ENCODE measurements at regions not wholly inside any gene's neighbourhood (a gene's known extent, or its start where the extent isn't known, plus 50 kb on each side); places are given as distances from the start of the nearest gene placed in this dataset.

DNA sequence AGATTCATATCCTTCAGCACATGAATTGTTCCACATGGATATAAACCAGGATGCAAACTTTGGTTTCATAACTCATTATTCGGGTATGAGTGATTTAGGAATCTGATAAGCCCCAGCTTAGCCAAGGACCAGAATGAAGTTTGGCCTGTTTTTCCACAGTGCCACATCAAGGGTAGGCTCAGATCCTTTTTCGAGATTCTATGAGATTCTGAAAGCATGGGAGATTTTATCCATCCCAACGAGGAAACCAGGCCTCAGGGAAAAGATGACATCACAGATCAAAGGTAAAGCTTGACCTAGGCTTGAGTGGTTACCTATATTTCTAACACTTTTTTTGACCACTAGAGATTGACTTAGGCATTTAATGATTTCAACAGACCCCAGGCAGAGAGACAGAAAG is 590.8 kb upstream of the PKDCC start:
- Histone ChIP-seq H4K20me1 (ENCODE audit: insufficient read depth, low read length) (no peaks in the 10 kb centered on the region), H3K9me2 (replicated peaks; ENCODE audit: insufficient read depth, low read length) (no peaks in the 10 kb centered on the region), H3K4me1 (ENCODE audit: low read length) (peaks cover 25% of the 10 kb centered on the region), H3K4me2 (ENCODE audit: low read depth, low read length) (no peak overlapping the region), H3K9me3 (replicated peaks; ENCODE audit: insufficient read depth, low read length) (no peaks in the 10 kb centered on the region), H3K27ac (ENCODE audit: low read length) (no peak overlapping the region), H2AFZ (ENCODE audit: low read length) (no peak overlapping the region), H3F3A (ENCODE audit: insufficient read depth, low read length) (no peaks in the 10 kb centered on the region; the same call in 1 of the 2 replicates), H3K36me3 (replicated peaks; ENCODE audit: insufficient read depth, low read length) (no peaks in the 10 kb centered on the region), H3K9ac (ENCODE audit: low read length) (no peak overlapping the region), H3K27me3 (replicated peaks; ENCODE audit: insufficient read depth, low read length) (no peaks in the 10 kb centered on the region), H3K79me2 (ENCODE audit: low read length) (no peaks in the 10 kb centered on the region), H3K4me3 (ENCODE audit: low read length) (no peak overlapping the region)
- DNase-seq: no peak
- TF ChIP-seq, protein P1, sequence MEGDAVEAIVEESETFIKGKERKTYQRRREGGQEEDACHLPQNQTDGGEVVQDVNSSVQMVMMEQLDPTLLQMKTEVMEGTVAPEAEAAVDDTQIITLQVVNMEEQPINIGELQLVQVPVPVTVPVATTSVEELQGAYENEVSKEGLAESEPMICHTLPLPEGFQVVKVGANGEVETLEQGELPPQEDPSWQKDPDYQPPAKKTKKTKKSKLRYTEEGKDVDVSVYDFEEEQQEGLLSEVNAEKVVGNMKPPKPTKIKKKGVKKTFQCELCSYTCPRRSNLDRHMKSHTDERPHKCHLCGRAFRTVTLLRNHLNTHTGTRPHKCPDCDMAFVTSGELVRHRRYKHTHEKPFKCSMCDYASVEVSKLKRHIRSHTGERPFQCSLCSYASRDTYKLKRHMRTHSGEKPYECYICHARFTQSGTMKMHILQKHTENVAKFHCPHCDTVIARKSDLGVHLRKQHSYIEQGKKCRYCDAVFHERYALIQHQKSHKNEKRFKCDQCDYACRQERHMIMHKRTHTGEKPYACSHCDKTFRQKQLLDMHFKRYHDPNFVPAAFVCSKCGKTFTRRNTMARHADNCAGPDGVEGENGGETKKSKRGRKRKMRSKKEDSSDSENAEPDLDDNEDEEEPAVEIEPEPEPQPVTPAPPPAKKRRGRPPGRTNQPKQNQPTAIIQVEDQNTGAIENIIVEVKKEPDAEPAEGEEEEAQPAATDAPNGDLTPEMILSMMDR (IDR thresholded peaks at IDR 0.05; ENCODE audit: low read length): no peak
- no peak for TF ChIP-seq EZH2 (optimal IDR thresholded peaks at IDR 0.05; ENCODE audit: low read depth, low read length)
- TF ChIP-seq EZH2phosphoT487 (IDR thresholded peaks at IDR 0.05; ENCODE audit: low read length): no peak

DNA sequence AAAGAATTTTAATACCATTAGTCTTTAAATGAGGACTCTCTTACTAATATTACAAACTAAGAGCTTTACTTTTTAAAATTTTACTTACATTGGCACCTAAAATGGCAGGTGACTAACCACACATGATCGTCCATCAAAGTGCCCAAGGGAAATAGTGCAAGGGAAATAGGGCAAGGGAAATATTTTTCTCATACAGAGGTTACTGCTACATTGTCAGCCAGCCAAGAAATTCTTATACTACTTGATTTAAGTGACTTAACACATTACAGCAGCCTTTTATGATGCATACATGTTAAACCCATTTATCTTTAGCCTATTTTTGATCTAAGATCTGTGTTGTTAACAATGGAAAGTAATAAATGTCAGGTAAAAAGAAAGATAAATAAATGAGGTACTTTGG is 587.2 kb upstream of the PKDCC start:
- Histone ChIP-seq H3K9ac (ENCODE audit: low read length) (no peak overlapping the region), H3K79me2 (ENCODE audit: low read length) (no peaks in the 10 kb centered on the region), H3K36me3 (replicated peaks; ENCODE audit: insufficient read depth, low read length) (no peaks in the 10 kb centered on the region), H3K27ac (ENCODE audit: low read length) (no peak overlapping the region), H4K20me1 (ENCODE audit: insufficient read depth, low read length) (no peaks in the 10 kb centered on the region), H3F3A (ENCODE audit: insufficient read depth, low read length) (no peaks in the 10 kb centered on the region; the same call in 1 of the 2 replicates), H3K4me3 (ENCODE audit: low read length) (no peak overlapping the region), H3K9me3 (replicated peaks; ENCODE audit: insufficient read depth, low read length) (no peaks in the 10 kb centered on the region), H3K27me3 (replicated peaks; ENCODE audit: insufficient read depth, low read length) (no peaks in the 10 kb centered on the region), H3K9me2 (replicated peaks; ENCODE audit: insufficient read depth, low read length) (no peaks in the 10 kb centered on the region), H3K4me1 (ENCODE audit: low read length) (peaks cover 25% of the 10 kb centered on the region), H2AFZ (ENCODE audit: low read length) (no peak overlapping the region), H3K4me2 (ENCODE audit: low read depth, low read length) (no peak overlapping the region)
- no peak for DNase-seq
- TF ChIP-seq, protein P1 (IDR thresholded peaks at IDR 0.05; ENCODE audit: low read length): no peak
- TF ChIP-seq EZH2phosphoT487 (IDR thresholded peaks at IDR 0.05; ENCODE audit: low read length): no peak
- TF ChIP-seq EZH2 (optimal IDR thresholded peaks at IDR 0.05; ENCODE audit: low read depth, low read length): no peak

DNA sequence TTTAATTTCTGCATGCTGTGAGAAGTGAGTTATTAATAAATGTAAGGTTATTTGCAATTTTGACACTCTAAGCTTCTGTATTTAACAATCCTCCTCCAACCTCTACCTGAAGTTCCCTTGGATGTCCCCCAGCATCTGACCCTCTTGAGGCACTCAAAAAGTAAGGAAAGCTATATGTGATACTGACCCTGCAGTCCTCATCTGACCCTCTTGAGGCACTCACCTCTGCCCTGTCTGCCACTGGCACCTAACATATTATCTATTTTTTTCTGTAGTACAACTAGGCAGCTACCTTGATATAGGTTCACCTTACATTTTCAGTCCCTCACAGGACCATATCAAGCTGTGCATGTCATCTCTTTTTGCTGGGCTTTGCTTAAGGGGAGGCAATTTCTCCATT is 583.4 kb upstream of the PKDCC start:
- Histone ChIP-seq H3K27ac (ENCODE audit: low read length) (no peak overlapping the region), H3K9me2 (replicated peaks; ENCODE audit: insufficient read depth, low read length) (no peaks in the 10 kb centered on the region), H3K79me2 (ENCODE audit: low read length) (no peaks in the 10 kb centered on the region)

More for the DNA sequence above, 583.4 kb upstream of the PKDCC start:
- no peaks in the 10 kb centered on the region for H3K36me3 ChIP-seq (replicated peaks; ENCODE audit: insufficient read depth, low read length)
- H3K9ac ChIP-seq (ENCODE audit: low read length): no peak overlapping the region
- no peaks in the 10 kb centered on the region for H3K9me3 ChIP-seq (replicated peaks; ENCODE audit: insufficient read depth, low read length)
- DNase-seq: no peak
- H2AFZ ChIP-seq (ENCODE audit: low read length): no peak overlapping the region
- H3K4me3 ChIP-seq (ENCODE audit: low read length): no peak overlapping the region
- H3K27me3 ChIP-seq (replicated peaks; ENCODE audit: insufficient read depth, low read length): no peaks in the 10 kb centered on the region
- H3F3A ChIP-seq (ENCODE audit: insufficient read depth, low read length): no peaks in the 10 kb centered on the region
- no peaks in the 10 kb centered on the region for H4K20me1 ChIP-seq (ENCODE audit: insufficient read depth, low read length)
- H3K4me2 ChIP-seq (ENCODE audit: low read depth, low read length): no peak overlapping the region
- TF ChIP-seq EZH2phosphoT487 (IDR thresholded peaks at IDR 0.05; ENCODE audit: low read length) (no peak), EZH2 (optimal IDR thresholded peaks at IDR 0.05; ENCODE audit: low read depth, low read length) (no peak)
- TF ChIP-seq, protein P1 (IDR thresholded peaks at IDR 0.05; ENCODE audit: low read length): no peak
- H3K4me1 ChIP-seq (ENCODE audit: low read length): no peaks in the 10 kb centered on the region

Measured in MM.1S (cell line).